ENCODE measurements at regions not wholly inside any gene's neighbourhood (a gene's known extent, or its start where the extent isn't known, plus 50 kb on each side); places are given as distances from the start of the nearest gene placed in this dataset.

DNA sequence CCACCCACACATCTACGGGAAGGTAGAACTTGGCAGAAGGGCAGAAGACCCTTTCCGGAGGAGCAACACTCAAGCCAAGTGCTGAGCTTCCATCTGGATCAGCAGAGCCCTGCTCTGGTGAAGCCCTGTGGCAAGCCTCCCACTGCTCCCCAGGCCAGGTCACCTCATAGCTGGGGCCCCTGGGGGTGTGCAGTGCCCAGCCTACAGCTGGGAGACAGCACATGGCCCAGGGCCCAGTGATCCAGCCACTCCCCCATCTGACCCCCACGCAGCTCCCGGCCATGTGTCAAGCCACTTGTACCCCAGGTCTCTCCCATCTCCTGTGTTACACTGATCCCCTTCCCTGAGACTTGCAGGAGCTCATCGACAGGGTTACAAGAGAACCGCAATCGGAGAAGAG is 95.7 kb downstream of the RBFOX3 start:
- in situ Hi-C loops (cut with HindIII; ENCODE audit: low sequenced_read_pairs): no loop called here
- H3K4me3 ChIP-seq (ENCODE audit: low read depth, low read length): no peak overlapping the region
- DNase-seq (ENCODE audit: low read depth): no peak
- TF ChIP-seq, protein P1, sequence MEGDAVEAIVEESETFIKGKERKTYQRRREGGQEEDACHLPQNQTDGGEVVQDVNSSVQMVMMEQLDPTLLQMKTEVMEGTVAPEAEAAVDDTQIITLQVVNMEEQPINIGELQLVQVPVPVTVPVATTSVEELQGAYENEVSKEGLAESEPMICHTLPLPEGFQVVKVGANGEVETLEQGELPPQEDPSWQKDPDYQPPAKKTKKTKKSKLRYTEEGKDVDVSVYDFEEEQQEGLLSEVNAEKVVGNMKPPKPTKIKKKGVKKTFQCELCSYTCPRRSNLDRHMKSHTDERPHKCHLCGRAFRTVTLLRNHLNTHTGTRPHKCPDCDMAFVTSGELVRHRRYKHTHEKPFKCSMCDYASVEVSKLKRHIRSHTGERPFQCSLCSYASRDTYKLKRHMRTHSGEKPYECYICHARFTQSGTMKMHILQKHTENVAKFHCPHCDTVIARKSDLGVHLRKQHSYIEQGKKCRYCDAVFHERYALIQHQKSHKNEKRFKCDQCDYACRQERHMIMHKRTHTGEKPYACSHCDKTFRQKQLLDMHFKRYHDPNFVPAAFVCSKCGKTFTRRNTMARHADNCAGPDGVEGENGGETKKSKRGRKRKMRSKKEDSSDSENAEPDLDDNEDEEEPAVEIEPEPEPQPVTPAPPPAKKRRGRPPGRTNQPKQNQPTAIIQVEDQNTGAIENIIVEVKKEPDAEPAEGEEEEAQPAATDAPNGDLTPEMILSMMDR (IDR thresholded peaks at IDR 0.05; ENCODE audit: low read depth, low read length, missing control alignments): no peak

DNA sequence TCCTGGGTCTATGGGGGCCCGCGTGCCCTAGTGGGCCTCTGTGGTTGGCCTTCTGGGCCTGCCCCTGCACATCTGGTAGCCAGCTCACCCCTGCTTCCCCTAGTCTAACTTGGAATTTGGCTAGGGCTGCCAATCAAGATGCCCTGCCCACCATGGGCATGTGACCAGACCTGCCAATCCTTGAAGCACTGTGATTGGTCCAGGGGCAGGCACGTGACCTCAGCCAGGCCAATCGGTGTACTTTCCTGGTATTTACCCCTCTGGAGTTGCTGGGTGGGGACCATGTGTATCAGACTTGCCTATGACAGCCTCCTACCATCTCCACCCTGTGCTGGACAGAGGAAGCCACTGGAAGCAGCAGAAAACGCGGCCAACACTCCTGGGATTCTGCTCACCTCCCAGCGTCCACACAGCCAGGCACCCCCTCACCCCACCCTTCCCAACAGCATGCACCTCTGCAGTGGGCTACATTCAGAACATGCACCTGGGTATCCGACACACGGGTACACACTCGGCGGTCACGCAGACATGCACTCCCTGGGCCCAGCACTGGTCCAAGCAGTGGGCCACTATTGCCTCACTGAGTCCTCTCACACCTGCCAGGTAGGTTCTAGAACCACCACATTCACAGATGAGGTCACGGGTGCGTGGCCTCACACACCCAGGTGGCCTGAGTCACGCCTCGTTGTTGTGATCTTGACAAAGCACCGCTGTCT is 96.9 kb downstream of the RBFOX3 start:
- no peak for DNase-seq (ENCODE audit: low read depth)
- in situ Hi-C loops (cut with HindIII; ENCODE audit: low sequenced_read_pairs): no loop called here
- TF ChIP-seq, protein P1 (IDR thresholded peaks at IDR 0.05; ENCODE audit: low read depth, low read length, missing control alignments): no peak
- no peak overlapping the region for H3K4me3 ChIP-seq (ENCODE audit: low read depth, low read length)

DNA sequence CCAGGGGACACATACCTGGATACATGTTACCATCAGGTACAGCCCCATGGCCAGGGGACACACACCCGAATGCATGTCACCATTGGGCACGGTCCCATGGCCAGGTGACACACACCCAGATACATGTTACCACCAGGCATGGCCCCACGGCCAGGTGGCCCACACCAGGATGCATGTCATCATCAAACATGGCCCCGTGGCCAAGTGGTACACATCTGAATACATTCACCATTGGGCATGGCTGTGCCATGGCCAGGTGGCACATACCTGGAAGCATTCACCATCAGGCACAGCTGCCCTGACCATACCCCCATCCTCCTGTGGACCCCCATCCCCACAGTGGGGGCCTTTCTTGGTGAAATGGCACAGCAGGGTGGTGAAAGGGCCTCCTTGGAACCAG is 97.6 kb downstream of the RBFOX3 start:
- no peak for DNase-seq (ENCODE audit: low read depth)
- in situ Hi-C loops (cut with HindIII; ENCODE audit: low sequenced_read_pairs): no loop called here
- TF ChIP-seq, protein P1 (IDR thresholded peaks at IDR 0.05; ENCODE audit: low read depth, low read length, missing control alignments): no peak
- no peak overlapping the region for H3K4me3 ChIP-seq (ENCODE audit: low read depth, low read length)

DNA sequence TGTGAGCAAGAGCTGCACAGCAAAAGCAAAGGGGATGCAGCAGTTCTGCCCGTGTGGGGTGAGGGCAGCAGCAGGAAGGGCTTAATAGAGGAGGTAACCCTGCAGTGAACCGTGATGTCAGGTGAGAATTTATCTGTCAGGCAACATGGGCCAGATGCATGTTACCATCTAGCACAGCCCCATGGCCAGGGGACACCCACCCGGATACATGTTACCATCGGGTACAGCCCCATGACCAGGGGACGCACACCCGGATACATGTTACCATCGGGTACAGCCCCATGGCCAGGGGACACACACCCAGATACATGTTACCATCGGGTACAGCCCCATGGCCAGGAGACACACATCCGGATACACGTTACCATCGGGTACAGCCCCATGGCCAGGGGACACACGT is 99.4 kb downstream of the RBFOX3 start:
- in situ Hi-C loops (cut with HindIII; ENCODE audit: low sequenced_read_pairs): no loop called here
- TF ChIP-seq, protein P1 (IDR thresholded peaks at IDR 0.05; ENCODE audit: low read depth, low read length, missing control alignments): no peak
- no peak for DNase-seq (ENCODE audit: low read depth)
- no peak overlapping the region for H3K4me3 ChIP-seq (ENCODE audit: low read depth, low read length)

DNA sequence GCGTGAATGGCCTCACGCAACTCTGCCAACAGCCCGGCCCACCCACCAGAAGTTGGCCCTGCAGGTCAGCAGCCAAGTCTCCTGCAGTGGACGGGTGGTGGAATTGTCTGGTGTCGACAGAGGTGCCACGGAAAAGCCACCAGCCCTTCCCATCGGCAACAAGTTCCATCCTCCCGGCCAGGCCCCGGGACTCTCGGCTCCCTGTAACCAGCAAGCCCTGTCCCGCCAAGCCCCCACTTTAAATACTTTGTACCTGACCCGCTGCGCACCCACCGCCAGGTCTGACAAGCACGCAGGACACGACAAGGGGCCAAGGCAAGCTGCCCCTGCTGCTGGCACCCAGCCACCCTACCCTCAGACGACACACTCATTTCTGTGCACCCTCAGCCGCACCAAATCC is 100.8 kb downstream of the RBFOX3 start:
- TF ChIP-seq, protein P1 (IDR thresholded peaks at IDR 0.05; ENCODE audit: low read depth, low read length, missing control alignments): no peak
- no peak for DNase-seq (ENCODE audit: low read depth)
- H3K4me3 ChIP-seq (ENCODE audit: low read depth, low read length): no peak overlapping the region
- in situ Hi-C loops (cut with HindIII; ENCODE audit: low sequenced_read_pairs): no loop called here

DNA sequence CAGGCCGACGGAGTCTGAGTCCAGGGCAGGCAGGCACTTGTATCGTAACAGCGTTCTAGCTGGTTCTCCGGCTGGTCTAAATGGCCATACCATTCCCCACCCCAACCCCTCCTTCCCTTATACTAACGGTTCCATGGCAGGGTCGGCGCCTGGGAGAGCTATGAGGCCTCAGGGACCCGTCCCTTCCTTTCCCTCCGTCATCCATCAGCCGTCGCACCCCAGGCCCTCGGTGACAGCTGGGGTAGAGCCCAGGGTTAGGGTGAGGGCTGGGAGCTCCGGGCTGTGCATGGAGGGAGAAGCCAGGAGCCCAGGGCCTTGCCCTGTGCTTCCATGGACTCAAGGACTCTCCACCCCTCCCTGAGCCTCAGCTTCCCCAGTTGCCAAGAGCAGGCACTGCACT is 101.4 kb downstream of the RBFOX3 start:
- in situ Hi-C loops (cut with HindIII; ENCODE audit: low sequenced_read_pairs): no loop called here
- H3K4me3 ChIP-seq (ENCODE audit: low read depth, low read length): no peak overlapping the region
- TF ChIP-seq, protein P1 (IDR thresholded peaks at IDR 0.05; ENCODE audit: low read depth, low read length, missing control alignments): no peak
- DNase-seq (ENCODE audit: low read depth): no peak
